Left renal pelvis (tissue), 4 donors: ENCODE measurements at regions not wholly inside any gene's neighbourhood (a gene's known extent, or its start where the extent isn't known, plus 50 kb on each side); places are given as distances from the start of the nearest gene placed in this dataset.

Experiments
- DNase-seq, 4 donors: peaks; one replicate each; pipeline ENCODE4 v3.0.0-alpha.2; 2013; ENCODE audit warnings: low read depth in 4 of 4, low spot score in 3 of 4

DNA sequence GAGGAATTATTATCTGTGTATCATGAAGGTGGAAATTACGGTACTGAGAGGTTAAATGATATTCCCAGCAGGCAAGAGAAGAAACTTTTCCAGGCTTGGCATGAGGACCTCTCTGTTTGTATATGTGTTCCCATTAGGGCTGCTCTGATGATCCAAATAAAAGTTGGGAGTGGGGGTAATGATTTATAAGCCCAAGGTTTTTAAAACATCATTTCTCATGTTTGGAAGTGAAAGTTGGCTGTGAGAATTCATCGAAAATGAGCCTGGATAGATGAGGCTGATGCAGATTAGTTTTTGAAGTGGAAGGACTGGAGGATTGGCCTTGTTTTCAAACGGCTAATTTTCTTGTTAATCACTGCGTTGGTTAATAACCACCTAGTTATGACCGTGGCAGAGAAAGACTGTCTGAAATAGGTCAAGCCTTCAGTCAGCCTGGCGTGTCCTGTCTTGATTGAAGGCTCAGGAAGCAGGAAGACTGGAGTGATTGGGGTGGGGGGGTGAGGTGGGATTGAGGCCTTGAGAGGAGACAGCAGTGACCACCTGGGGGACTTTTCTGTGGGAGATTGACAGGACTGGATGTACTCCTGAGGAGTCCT is 391.0 kb upstream of the WWC1 start:
- no peak for DNase-seq

DNA sequence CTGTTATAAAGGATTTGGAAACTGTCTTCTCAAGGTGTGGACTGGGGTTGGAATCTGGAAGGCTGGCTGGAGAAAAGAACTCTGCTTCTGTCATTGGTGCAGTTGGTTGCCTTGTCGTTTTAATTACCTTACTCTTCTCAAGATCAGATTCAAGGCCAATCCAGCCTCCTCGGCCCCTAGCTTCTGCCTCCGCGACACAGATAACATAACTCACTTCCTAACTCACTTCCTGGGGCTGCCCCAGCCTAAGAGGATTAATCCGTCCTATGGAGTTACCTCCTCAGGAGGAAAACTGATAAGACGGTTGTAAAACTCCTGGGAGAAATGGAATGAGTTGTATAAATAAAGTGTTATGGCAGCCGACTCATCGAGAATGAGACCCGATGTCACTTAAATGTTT is 389.1 kb upstream of the WWC1 start:
- DNase-seq, result no peak

GRCh38 chr5:167903243-167903642 is 388.2 kb upstream of the WWC1 start:
- DNase-seq, result no peak

DNA sequence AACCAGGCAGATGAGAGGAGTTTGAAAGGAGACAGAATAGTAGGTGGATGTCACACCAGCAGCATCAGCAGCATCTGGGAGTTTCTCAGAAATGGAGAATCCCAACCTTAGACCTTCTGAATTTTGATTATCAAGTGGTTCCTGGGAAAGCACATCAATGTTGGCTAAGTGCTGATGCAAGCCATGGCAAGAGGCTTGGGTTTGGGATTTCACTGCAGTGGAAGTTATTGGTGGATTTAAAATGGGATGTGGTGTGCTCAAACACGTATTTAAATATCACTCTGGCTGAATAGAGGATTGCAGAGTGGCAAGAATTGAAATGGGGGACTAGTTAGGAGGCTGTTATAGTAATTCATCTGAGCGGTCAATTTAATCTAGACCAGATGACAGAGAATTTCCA is 387.8 kb upstream of the WWC1 start:
- no peak for DNase-seq

DNA sequence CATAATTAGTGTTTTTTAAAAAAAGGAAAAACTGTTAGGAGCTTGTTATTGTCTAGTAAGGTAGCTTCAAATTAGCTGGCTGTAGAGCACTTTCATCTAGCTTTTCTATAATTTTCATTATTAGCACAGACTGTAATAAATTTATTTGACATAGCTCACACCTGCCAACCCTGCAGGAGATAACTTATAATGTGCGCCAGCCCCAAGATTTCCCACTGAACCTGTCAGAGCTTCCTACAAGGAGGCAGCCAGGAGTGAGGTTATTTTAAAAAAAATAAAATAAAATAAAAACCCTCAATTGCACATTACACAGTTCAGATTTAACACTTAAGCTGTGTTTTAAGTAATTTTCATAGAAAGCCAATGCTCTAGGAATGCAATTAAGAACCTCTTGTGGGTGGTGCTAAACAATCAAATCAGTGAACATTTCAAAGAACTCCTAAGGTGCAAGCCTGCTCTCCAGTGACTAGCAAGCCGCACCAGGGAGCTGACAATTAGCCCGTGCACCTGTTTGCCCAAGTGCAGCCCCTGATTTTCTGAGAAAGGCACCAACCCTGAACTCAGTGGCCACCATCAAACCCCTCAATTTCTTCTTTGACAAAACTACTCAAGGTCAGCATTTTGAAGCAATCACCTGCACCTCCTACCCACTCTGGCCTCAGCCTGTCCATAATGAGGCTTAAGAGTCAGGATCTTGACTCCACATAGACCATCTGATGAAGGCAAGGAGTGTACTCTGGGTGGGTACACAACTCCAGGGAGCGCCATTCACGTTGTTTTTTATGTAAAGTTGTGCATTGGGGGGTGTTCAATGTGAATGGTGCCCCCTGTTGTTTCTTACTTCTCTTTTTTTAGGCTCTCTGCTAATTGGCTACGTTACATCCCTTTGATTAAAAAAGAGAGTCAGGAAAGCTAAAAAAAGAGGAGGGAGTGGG is 385.3 kb upstream of the WWC1 start:
- no peak for DNase-seq

DNA sequence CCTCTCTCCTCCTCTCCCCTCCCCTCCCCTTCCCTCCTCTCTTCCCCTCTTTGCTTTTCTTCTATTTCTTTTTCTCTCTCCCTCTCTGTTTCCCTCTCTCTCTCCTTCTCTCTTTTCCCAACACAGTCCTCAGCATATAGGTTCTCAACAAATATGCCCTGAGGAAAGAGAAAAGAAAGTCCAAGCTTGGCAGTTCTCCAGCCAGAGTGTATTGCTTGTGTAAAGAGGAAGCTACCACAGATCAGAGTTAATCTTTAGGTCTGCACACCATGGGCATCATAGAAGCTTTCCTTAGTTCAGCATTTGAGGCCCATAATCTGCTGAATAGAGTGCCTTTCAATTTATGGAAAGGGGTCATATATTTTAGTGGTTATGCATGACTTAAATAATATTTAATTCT is 382.8 kb upstream of the WWC1 start:
- no peak for DNase-seq

GRCh38 chr5:167912941-167913665 is 378.3 kb upstream of the WWC1 start:
- DNase-seq, result no peak

DNA sequence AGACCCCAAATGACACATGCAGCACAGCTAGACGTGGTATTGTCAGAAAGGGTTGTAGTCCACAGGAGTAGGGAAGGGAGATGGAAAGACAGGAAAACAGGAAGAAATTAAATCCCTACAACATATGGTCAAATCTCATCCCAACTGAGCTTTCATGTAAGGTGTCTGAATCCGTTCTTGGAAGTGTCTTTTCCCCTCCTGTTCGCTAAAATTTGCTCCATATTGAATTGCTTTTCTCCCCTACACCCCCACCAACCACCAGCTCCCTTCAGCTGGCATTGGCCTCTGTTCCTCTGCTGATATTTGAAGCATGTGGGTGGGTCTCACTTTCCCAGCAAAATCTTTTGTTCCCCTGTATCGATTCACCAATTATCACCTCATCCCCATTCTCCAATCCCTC is 376.2 kb upstream of the WWC1 start:
- DNase-seq, result no peak

DNA sequence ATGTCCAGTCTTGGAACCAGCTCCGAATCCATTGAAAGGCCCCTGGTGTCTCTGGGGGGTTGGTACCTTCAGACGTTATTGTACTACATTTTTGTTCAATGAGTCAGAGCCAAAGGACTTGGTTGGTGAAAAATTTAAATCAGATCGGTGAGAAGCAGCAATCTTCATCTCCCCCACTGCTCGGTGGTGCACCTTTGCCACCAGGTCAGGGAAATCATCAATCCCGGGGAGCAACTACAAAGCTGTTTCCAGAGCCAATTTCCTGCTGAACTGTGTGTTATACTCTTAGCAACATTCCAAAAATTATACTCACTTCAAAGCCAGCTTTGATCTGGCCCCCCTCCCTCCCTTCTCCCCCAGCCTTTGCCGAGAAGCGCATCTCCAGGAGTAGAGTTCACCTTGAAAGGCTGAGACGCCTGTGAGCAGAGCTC is 375.2 kb upstream of the WWC1 start:
- DNase-seq, result no peak

DNA sequence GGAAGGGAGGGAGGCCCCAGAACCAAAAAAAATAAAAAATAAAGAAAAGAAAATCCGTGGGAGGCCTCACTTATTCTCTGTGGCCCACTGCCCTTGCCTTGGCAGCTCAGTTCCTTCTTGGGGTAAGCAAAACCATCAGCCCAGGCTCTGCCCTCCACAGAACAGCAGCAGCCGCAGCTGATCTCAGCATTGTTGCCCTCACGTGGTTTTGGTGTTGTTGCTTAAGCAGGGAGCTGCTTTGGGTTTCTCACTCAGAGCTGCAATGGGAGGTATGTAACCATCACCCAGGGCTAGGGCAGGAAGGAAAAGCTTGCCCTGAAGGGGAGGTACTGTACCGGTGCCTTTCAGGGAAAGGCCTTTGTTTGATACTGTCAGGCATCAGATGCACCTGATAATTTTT is 374.7 kb upstream of the WWC1 start:
- no peak for DNase-seq

- DNase-seq, result no peak
Observed at GRCh38 chr5:167918184-167918812, 373.1 kb upstream of the WWC1 start.

DNA sequence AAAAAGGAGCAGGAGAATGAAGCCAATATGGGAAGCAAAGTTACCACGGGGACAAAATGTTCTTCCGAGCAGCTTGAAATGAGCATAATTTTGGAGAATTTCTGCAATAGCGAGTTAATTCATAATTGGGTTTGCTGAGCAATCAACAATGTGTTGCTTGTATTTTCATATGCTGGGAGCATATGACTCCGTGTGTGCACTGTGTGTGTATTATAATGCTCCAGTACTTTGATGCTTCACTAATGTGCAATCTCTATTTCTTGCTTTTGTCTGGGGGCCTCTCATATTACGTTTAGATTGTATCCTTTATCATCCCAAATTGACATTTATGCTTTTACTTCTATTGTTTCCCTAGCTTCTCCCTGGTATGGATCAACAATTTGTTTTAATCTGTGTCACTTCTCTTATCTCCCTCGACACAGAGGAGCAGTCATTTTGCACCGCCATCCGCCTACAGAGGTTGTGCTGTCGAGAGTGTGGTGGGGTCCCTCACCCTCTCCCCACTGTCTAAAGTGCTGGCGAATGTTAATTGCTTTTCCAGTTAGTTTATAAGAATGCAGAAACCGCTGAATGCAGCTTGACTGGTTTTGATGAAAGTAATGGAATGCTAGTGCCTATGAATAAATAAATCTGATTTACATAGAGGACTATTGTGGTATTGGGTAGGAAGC is 372.5 kb upstream of the WWC1 start:
- no peak for DNase-seq

DNA sequence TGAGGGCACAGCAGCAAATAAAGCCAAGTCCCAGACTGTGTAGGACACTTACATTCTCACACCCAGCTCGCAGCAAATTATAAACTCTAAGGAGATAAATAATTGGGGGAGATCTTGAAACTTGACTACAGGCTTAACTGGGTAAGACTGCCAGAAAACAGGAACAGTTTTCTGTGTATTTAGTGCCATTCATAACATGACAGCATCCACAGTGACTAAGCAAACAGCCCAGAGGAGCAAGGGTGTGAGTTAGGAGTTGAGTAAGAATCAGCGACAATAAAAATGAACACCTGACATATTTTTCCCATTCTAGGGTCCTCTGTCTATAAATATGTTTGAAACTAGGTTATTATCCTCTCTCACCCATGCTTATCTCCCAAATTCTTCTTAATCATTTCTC is 370.9 kb upstream of the WWC1 start:
- no peak for DNase-seq

DNA sequence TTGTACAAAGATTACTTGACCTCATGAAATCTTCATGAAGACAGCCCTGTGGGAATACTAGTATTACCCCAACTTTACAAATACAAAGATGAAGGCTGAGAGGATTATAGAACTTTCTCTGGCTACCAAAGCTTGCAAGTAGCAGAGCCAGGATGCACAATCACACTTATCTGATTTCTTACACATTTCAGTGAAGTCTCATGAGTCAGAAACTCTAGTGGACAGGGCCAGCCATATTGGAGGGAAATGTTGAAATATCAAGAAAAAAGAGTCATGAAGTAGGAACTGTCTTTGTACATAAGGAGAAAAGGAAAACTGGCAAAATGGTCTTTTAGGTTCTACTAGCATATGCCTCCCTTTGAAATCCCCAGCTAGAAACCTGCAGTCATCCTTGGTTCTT is 369.6 kb upstream of the WWC1 start:
- no peak for DNase-seq

DNA sequence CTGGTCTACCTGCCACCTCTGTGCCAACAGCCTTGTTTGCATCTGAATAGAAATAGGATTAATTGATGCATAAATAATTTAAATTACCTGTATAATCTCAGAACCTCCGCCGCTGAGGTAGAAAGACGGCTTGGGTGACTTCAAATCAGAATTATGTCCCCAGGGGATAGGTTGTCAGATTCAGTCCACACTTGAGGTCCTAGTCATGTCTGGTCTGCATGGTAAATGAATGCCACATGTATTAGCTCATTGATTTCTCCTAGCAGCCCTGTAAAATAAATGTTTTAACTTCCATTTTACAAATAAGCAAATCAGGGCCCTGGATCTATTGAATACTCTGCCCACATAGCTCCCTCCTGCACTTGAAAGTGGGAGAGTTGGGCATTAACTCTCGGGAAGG is 368.0 kb upstream of the WWC1 start:
- DNase-seq, result no peak

DNA sequence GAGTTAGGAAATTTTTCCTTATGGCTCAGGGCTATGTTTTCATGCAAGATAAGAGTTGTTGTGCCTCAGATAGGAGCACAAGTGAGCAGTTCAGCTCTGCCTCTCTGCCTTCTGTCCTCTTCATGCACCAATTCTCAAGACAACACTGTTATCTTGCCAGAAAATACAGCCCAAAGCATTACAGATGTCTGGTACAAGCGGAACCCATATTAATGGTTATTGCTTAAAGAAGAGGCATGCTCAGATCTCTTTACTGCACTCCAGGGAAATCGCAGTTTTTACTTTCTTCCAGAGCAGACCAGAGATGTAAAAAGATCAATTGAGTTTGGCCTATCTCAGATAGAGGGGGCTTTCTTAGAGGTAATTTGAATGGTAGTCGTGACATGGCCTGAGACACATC is 361.6 kb upstream of the WWC1 start:
- no peak for DNase-seq

GRCh38 chr5:167934551-167934971 is 356.9 kb upstream of the WWC1 start:
- DNase-seq, result no peak

DNA sequence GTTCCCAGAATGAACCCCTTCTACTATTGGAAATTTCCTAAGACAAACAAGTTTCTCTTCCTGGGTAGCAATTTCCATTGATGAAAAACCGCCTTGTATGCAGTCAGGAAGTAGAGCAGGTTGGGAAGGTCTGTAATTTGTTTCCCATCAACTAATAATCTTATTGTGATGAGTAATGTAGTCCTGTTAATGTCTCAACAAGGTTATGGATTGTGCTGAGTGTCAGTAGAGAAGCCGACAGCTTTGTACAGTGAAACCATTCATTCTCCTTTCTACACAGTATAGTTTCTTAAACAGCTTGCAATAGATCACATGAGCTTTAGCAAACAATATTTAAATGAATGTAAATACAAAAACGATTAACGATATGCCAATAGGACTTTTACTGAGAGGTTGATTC is 355.4 kb upstream of the WWC1 start:
- DNase-seq, result no peak

- no peak for DNase-seq
Observed at GRCh38 chr5:167936944-167937634, 354.4 kb upstream of the WWC1 start.

DNA sequence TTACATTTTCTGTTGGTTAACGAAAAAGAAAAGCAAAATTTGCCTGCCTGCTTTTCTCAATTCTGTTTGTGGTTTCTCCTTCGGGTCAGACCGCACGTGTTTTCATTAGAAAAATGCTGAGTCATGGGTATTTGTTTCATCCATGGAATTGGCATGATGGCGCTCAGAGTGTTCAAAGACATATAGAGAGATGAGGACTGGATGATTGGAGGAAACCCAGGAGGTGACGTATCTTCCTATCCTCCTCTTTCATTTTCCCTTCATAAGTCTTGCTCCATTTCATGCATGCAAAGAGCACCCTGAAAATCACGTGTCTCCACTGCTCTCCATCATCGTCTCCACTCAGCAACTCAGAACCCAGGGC is 353.8 kb upstream of the WWC1 start:
- DNase-seq, result no peak
